K562 (cell line): ENCODE measurements at regions not wholly inside any gene's neighbourhood (a gene's known extent, or its start where the extent isn't known, plus 50 kb on each side); places are given as distances from the start of the nearest gene placed in this dataset.

ENCODE experiments used
- CTCF ChIP-seq, 3 experiments: IDR thresholded peaks in 2 of 3; conservative IDR thresholded peaks in 1 of 3; 2 replicates each; pipeline ENCODE4 v1.5.1; 2011 to 2012; ENCODE audit warnings: low read length in 3 of 3, mild to moderate bottlenecking in 3 of 3, control low read depth in 2 of 3, improper control_type of control experiment in 1 of 3, inconsistent platforms in 1 of 3, low read depth in 1 of 3, mixed read lengths in 1 of 3, moderate library complexity in 1 of 3; ENCODE audit not compliant: insufficient read depth in 2 of 3
- E2F4 ChIP-seq: sonication (generic); formaldehyde crosslinking; IDR thresholded peaks from 2 replicates; pipeline ENCODE4 v1.8.0; 2022; ENCODE audit warnings: mild to moderate bottlenecking, low read depth, missing genetic modification reagents
- EP300 ChIP-seq: IDR thresholded peaks from 2 replicates; pipeline ENCODE4 v1.6.1; 2012; ENCODE audit warnings: low read length, improper control_type of control experiment
- NR2C2 ChIP-seq, 2 experiments: fragments of 200-800 bp in 1 of 2; sonication (Bioruptor generic) in 1 of 2; sonication (generic) in 1 of 2; formaldehyde crosslinking in 1 of 2; IDR thresholded peaks; 2 replicates each; pipeline versions ENCODE4 v1.6.1 to v1.8.0; 2016 to 2022; ENCODE audit warnings: mild to moderate bottlenecking in 1 of 2, missing compliant biosample characterization in 1 of 2, missing genetic modification characterization in 1 of 2, missing genetic modification reagents in 1 of 2
- PHF8 ChIP-seq: fragments of 200-600 bp; sonication (generic); IDR thresholded peaks from 2 replicates; pipeline ENCODE4 v1.6.1; 2012; ENCODE audit warnings: mixed run types, mild to moderate bottlenecking, inconsistent platforms, low read length, moderate library complexity, borderline replicate concordance
- TBL1XR1 ChIP-seq, 2 experiments: IDR thresholded peaks; 2 replicates each; pipeline ENCODE4 v1.6.1; 2012; ENCODE audit warnings: improper control_type of control experiment in 2 of 2, low read length in 2 of 2, mild to moderate bottlenecking in 1 of 2

- no peak for TF ChIP-seq NR2C2 (CRISPR knock-in tag; IDR thresholded peaks at IDR 0.05)
- TF ChIP-seq NR2C2 (tag; IDR thresholded peaks at IDR 0.05): no peak
- no peak for TF ChIP-seq CTCF (IDR thresholded peaks at IDR 0.05 in 2 of 3, conservative IDR thresholded peaks at IDR 0.05 in 1 of 3; ENCODE audit: insufficient read depth in 2 of 3, low read depth in 1 of 3, low read length in 3 of 3)
- TF ChIP-seq PHF8: no peak
- no peak for TF ChIP-seq TBL1XR1 (IDR thresholded peaks at IDR 0.05; ENCODE audit: low read length in 2 of 2)
- TF ChIP-seq E2F4 (CRISPR knock-in tag): no peak
- TF ChIP-seq EP300: no peak
Observed at GRCh38 chr1:91601554-91602376, 101.1 kb downstream of the CDC7 start.
